ENCODE measurements at regions not wholly inside any gene's neighbourhood (a gene's known extent, or its start where the extent isn't known, plus 50 kb on each side); places are given as distances from the start of the nearest gene placed in this dataset.
A peak's percentile ranks its signal among the peaks of the same experiment; 100 is the strongest.

DNA sequence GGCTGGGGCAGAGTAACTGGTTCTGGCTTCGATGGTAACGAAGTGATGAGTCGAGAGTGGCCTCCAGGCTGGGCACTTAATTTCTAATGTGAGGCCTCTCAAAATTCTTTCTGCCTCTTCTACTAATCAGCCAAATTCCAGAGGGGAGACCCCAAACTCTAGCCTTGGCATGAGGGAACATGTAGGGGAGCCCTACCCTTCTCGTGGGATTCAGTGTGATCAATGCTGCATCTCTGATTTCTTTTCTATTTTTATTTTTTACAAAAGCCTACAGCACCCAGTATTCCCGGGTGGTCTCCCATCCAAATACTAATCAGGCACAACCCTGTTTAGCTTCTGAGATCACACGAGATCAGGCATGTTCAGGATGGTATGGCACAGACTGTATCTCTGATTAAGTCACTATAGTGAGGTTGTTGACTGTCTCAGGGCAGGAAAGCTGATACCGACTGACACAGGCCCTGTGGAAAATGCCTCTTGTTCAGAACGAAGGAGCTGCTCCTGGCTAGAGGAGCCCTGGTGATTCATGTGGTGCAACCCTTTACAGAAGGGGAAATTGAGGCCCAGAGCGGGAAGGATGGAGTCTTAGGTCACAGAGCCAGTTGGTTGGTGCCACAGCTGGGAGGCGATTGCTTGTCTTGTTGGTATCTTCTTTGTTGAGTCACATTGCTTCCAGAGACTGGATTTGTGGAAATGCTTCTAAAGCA, 126.3 kb upstream of the HS6ST1 start:
- Histone ChIP-seq H3K27me3 (no peaks in the 10 kb centered on the region), H3K9me3 (no peaks in the 10 kb centered on the region), H3K4me1 (peaks cover 36% of the 10 kb centered on the region), H3K36me3 (ENCODE audit: low read depth, missing control alignments) (no peaks in the 10 kb centered on the region), H3K4me3 (no peak overlapping the region), H3K27ac (peak overlapping the region in 1 of 2 donors; percentile 62)
- intact Hi-C loops (cut with DNase I; ENCODE audit: low total_unique reads): no loop called here
- DNase-seq: no peak
- TF ChIP-seq, protein P1, sequence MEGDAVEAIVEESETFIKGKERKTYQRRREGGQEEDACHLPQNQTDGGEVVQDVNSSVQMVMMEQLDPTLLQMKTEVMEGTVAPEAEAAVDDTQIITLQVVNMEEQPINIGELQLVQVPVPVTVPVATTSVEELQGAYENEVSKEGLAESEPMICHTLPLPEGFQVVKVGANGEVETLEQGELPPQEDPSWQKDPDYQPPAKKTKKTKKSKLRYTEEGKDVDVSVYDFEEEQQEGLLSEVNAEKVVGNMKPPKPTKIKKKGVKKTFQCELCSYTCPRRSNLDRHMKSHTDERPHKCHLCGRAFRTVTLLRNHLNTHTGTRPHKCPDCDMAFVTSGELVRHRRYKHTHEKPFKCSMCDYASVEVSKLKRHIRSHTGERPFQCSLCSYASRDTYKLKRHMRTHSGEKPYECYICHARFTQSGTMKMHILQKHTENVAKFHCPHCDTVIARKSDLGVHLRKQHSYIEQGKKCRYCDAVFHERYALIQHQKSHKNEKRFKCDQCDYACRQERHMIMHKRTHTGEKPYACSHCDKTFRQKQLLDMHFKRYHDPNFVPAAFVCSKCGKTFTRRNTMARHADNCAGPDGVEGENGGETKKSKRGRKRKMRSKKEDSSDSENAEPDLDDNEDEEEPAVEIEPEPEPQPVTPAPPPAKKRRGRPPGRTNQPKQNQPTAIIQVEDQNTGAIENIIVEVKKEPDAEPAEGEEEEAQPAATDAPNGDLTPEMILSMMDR (IDR thresholded peaks at IDR 0.05): no peak
- TF ChIP-seq POLR2A (IDR thresholded peaks at IDR 0.05): no peak
- WGBS, 2 donors: 67 to 77% methylated on average over 10 of the region's 10 CpGs

DNA sequence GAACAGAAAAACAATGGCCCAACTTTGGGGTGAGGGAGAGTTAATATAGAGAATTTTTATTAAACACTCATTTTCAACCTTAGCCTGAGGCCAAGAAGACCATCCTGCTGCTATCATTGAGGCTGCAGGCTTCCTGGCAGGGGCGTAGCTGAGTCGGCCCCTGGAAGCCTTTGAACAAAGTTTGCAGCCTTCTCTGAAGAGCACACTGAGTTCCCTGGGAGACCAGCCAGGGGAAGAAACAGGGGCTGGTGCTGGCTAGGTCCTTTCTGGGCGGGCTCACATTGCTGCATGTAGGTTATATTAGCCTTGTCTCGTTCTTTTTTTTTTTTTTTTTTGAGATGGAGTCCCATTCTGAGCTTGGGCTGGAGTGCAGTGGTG, 126.8 kb upstream of the HS6ST1 start:
- H3K9me3 ChIP-seq: no peaks in the 10 kb centered on the region
- H3K27me3 ChIP-seq: no peaks in the 10 kb centered on the region
- H3K27ac ChIP-seq: no peak overlapping the region
- no peak overlapping the region for H3K4me3 ChIP-seq
- intact Hi-C loops (cut with DNase I; ENCODE audit: low total_unique reads): no loop called here
- H3K4me1 ChIP-seq: peaks cover 36% of the 10 kb centered on the region
- 38 to 67% methylated on average over 4 of the region's 4 CpGs for WGBS, 2 donors
- H3K36me3 ChIP-seq (ENCODE audit: low read depth, missing control alignments): no peaks in the 10 kb centered on the region
- peak; percentile 82 for DNase-seq
- TF ChIP-seq POLR2A (IDR thresholded peaks at IDR 0.05): no peak
- TF ChIP-seq, protein P1 (IDR thresholded peaks at IDR 0.05): no peak

DNA sequence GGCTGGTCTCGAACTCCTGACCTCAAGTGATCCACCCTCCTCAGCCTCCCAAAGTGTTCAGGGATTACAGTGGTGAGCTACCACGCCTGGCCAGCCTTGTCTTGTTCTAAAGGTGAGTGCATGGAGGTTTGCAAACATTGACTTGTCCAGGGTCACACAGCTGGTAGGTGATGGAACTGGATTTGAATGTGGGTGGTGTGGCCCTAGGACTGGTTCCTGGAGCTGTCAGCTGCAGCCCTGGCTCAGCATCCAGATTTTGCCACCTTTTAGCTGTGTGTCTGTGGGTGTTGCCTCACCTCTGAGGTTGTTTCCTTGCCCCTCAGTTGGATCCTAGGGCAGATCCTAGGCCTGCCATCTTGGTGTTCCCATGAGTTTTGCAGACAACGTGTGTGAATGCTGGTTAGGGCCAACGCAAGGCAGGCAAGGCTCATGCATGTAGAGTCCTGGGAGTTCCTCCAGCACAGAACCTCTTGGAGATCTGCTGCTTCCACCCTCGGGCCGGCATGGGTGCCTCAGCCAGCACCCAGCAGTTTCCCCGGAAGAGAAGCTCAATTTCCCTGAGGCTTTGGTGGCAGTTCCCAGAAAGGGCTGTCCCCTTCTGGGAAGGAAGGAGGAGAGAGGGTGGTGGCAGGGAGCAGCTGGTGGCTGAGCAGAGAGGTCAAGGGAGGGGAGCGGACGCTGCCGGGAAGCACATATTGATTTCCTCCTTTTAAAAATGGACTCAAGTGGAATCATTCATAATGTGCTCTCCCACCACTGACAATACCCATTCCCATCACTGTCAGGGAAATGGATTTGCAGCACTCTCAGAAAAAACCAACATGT, 127.6 kb upstream of the HS6ST1 start:
- DNase-seq: no peak
- Histone ChIP-seq H3K9me3 (no peaks in the 10 kb centered on the region), H3K27me3 (no peaks in the 10 kb centered on the region), H3K4me1 (peaks cover 36% of the 10 kb centered on the region), H3K4me3 (no peak overlapping the region), H3K27ac (no peak overlapping the region), H3K36me3 (ENCODE audit: low read depth, missing control alignments) (no peaks in the 10 kb centered on the region)
- TF ChIP-seq, protein P1 (IDR thresholded peaks at IDR 0.05): no peak
- no peak for TF ChIP-seq POLR2A (IDR thresholded peaks at IDR 0.05)
- WGBS, 2 donors: 66 to 74% methylated on average over 9 to 10 of the region's 10 CpGs
- intact Hi-C loops (cut with DNase I; ENCODE audit: low total_unique reads): no loop called here

DNA sequence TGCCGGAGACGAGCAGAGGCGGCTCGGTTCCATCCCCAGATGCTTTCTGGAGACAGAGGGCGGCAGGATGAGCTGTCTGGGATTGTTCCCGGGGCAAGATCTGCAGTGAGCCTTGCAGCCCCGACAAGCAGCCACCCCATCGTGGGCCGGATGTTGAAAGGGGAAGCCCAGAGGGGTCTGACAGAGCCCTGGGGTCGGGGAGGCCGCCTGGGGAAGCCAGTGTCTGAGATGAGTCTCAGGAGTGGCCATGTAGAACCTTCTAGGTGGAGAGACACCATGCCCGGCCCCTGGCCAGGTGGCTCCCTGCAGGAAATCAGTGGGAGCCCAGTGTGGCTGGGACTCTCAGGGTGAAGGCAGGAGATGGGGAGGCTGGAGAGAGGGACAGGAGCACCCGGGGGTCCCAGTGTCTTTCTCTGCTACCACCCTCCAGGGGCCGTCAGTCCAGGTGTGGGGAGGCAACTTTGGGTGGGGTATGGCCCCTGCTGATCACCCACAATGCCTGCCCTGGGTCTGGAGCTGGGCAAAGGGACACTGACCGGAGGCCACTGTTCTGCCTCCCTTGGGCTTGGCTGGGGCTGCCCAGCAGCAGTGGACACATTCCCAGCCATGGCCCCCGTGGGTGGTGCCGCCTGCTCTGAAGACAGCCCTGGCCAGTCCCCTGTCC, 128.3 kb upstream of the HS6ST1 start:
- TF ChIP-seq, protein P1 (IDR thresholded peaks at IDR 0.05): no peak
- TF ChIP-seq POLR2A (IDR thresholded peaks at IDR 0.05): no peak
- Histone ChIP-seq H3K27ac (no peak overlapping the region), H3K4me1 (peaks cover 33% of the 10 kb centered on the region), H3K9me3 (no peaks in the 10 kb centered on the region), H3K36me3 (ENCODE audit: low read depth, missing control alignments) (no peaks in the 10 kb centered on the region), H3K27me3 (no peaks in the 10 kb centered on the region), H3K4me3 (no peak overlapping the region)
- intact Hi-C loops (cut with DNase I; ENCODE audit: low total_unique reads): no loop called here
- 79 to 92% methylated on average over 4 to 17 of the region's 17 CpGs for WGBS, 2 donors
- peak; percentile 13 for DNase-seq

Data from testis (tissue), 2 donors.